OCI-LY3 (cell line): ENCODE measurements at regions not wholly inside any gene's neighbourhood (a gene's known extent, or its start where the extent isn't known, plus 50 kb on each side); places are given as distances from the start of the nearest gene placed in this dataset.

Source experiments
- EZH2phosphoT487 ChIP-seq: fragments of 200-600 bp; shearing (Covaris generic); IDR thresholded peaks from 2 replicates; pipeline ENCODE4 v1.6.1; 2018; ENCODE audit warnings: antibody characterized with exemption, mixed run types, low read depth
- TF ChIP-seq, protein P1 (sequence below): fragments of 200-600, 300-600 bp; sonication (generic); IDR thresholded peaks from 2 replicates; pipeline ENCODE4 v1.5.1; 2014; ENCODE audit warnings: antibody characterized with exemption, low read length, low read depth

DNA sequence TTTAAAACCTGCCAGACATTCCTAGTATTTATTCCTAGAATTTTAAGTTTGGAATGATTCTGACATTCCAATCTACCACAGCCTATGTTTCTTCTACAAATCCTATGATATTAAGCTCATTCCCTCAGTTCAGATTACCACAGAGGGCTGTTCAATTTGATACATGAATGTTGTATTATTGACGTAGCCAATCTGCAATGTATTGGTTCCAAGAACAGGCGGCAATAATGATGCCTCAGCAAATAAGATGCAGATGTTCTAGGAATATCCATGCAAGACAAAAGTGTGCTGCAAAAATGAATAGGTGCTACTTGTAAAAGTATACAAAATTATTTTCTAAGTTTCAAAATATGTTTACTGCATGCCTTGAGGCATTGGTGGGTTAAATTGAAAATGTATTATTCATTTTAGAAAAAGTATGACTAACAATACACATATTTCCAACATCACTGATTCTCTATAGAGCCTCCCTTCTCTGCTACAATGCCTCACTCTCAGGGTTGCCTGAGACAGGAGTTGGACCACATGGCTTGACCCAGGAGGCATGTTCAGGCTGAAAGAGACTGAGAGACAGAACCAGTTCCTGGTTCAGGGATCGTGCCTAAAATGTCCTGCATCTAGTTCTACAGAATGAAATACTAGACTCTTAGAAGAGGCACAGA, 94.1 kb upstream of the CREB5 start:
- TF ChIP-seq, protein P1, sequence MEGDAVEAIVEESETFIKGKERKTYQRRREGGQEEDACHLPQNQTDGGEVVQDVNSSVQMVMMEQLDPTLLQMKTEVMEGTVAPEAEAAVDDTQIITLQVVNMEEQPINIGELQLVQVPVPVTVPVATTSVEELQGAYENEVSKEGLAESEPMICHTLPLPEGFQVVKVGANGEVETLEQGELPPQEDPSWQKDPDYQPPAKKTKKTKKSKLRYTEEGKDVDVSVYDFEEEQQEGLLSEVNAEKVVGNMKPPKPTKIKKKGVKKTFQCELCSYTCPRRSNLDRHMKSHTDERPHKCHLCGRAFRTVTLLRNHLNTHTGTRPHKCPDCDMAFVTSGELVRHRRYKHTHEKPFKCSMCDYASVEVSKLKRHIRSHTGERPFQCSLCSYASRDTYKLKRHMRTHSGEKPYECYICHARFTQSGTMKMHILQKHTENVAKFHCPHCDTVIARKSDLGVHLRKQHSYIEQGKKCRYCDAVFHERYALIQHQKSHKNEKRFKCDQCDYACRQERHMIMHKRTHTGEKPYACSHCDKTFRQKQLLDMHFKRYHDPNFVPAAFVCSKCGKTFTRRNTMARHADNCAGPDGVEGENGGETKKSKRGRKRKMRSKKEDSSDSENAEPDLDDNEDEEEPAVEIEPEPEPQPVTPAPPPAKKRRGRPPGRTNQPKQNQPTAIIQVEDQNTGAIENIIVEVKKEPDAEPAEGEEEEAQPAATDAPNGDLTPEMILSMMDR = no peak
- TF ChIP-seq EZH2phosphoT487 = no peak
